GM18508 (cell line): ENCODE measurements at regions not wholly inside any gene's neighbourhood (a gene's known extent, or its start where the extent isn't known, plus 50 kb on each side); places are given as distances from the start of the nearest gene placed in this dataset.

ENCODE experiments used
- ATAC-seq: cut with Tn5 transposase; IDR thresholded peaks from one replicate; pipeline ENCODE4 v1.9.1; 2021; ENCODE audit warnings: moderate number of reproducible peaks; ENCODE audit not compliant: insufficient read depth, unreplicated experiment

- no peak for ATAC-seq
These were observed 113.4 kb upstream of the TCERG1L start for GRCh38 chr10:131424836-131425491.

DNA sequence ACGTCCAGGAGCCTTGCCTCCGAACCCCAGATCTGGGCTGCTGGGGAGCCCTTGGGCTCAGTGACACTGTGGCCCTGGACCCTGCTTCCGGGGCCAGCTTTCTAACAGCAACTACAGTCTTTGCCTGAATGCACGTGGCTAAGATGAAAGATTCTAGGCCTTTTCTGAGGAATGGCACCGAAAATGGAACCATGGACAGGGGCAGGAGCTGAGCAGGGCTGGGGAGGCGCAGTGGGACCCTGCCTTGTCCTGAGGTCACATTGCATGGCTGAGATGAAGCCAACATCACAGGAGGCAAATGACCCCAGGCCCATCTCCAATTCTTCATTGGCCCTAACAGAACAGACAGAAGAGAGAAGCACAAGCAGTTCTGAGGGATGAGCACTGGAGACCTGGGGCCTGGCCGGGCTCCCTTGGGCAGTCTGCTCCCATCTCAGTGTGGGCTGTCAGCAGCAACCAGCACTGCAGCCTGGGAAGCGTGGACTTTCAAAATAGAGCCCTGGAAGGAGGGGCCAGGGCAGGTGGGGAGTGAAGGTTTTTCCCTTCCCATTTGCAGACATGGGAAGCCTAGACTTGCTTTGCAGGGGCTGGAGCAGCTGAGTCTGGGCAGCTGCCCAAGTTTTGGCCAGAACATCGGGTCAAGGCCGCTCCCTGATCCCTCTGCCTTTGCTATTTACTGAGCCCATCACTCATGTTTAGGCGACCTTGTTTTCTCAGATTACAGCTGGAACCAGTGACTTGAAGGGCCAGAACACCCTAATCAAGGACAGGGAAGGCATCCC, 114.4 kb upstream of the TCERG1L start:
- ATAC-seq: no peak

DNA sequence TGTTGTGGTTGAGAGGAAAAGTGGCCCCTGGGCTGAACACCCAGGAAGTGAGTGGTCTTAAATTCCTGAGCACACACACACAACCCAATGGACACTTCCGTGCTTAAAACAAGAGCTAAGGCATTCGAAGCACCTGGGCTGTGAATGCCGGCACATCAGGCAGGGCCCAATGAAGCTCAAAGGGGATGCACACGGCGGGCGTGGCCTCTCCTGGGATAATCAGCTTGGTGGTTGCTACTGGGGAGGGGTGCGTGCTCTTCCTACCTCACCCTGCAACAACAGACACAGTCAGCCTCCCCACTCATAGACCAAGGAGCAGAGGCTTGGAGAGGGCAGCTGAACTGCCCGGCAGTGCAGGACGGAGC, 115.0 kb upstream of the TCERG1L start:
- ATAC-seq: no peak

DNA sequence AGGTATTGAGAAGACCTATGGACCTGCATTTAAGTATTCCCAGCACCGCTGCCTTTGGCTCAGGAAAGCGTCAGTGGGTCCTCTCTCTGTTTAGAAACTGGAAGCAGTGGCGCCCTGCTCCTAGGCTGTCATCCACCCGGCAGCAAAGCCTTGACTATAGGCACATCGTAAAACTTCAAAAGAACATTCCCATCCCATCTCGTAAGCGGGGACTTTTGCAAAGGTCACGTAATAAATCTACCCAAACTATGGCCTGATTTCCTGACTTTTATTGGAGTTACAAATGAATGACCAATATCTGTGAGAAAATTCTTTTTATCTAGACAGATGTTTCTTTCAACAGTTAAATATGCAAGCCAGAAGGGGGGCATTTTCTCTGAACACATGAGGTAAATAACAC, 115.8 kb upstream of the TCERG1L start:
- no peak for ATAC-seq

GRCh38 chr10:131427901-131428300, 116.4 kb upstream of the TCERG1L start:
- no peak for ATAC-seq

DNA sequence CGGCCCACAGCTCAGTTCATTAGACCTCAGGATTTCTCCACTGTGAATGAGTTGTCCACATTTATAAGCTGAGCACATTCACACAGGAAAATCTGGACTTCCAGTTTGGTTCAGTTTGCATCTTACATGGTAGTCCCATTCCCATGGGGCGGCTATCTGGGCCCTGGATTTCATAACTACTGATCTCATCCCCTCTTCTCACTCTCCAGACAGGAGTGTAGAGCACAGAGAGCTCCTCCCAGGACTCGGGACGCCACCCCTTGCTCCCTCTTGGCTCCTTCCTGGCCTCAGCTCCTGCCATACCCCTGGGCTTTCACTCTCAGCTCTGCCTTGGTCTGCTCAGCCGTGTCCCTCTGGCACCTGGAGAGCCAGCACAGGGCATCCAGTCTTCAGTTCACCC, 117.6 kb upstream of the TCERG1L start:
- ATAC-seq: no peak

GRCh38 chr10:131429942-131430341, 118.4 kb upstream of the TCERG1L start:
- no peak for ATAC-seq

DNA sequence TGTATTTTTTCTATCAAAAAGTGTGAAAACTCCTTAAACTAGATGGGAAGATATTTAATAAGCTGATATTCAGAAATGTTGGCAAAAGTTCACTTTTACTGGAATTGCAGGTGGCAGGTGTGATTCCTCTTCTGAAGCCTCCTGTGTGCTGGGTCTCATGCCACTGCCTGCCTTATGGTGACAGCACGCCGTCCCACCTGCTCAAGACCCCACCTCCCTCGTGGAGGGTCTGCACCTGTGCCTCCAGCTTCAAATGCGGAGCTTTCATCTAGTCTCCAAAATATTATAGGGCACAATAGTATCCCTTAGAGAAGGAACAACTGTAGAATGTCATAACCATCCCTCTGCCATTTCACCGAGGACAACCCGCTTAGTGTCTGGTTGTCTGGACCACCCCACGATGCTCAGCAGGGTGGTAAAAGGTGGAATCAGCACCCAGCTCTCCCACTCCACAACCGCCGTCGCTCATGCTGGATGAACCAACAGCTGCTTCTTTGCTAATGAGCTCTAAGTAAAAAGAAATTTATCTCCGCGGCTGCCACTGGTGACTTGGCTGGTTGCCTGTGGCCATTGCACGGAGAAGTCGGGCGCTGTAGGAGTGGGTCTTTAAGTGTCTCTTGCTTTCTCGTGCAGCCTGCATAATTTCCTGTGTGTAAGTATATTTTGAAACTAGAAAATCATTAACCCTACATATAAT, 119.3 kb upstream of the TCERG1L start:
- ATAC-seq: no peak

DNA sequence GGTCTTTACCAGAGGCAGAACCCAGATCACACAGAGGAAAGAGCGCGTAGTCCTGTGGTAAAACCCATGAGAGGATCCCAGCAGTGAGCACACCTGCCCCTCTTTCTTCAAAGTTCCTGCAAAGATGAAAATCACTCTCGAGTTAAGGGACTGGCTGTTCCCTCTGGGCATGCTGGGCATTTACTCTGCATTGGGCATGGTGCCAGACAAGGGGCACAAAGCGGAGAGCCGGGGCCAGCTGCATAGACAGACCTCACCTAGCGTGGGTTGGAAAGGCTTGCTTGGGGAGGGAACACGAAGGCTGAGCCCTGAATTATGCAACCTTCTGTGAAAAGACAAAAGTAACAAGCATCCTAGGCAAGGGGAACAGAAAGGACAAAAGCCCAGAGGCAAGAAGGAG, 120.0 kb upstream of the TCERG1L start:
- ATAC-seq: no peak

GRCh38 chr10:131431978-131432690, 120.6 kb upstream of the TCERG1L start:
- ATAC-seq: no peak

DNA sequence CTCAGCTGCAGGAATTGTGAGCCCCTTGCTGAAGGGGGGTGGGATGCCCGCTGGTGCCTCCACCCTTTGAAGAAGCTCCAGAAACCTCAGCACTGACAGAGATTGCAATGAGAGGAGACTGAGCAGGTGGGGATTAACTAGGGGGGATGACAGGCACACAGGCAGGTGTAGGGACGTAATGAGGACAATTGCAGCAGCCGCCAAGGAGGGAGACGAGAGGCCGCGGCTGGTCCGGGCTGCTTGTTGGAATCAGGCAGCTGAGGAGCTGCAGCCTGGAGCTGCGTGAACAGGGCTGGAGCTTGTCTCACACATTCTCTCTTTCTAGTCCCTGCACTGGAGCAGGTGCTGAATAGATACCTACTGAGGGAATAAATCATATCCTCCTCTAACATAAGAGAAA, 122.0 kb upstream of the TCERG1L start:
- no peak for ATAC-seq

DNA sequence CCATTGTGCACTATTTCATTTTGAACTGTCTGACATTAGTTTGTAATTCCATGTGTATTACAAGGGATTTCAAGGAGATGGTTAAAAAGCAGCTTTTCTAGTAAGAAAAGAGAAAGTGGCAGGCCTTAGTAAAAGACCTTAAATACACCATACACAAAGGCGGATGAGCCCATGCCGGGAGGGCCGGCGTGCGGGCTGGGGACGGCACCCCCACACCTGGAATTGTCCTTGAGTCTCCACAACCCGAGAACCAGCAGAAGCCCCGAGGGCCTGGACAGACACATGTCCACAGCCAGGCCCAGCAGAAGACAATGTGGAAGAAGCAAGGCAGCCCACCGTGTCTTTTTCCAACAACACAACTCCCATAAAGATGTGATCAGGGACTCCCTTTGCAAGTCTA, 123.7 kb upstream of the TCERG1L start:
- no peak for ATAC-seq

DNA sequence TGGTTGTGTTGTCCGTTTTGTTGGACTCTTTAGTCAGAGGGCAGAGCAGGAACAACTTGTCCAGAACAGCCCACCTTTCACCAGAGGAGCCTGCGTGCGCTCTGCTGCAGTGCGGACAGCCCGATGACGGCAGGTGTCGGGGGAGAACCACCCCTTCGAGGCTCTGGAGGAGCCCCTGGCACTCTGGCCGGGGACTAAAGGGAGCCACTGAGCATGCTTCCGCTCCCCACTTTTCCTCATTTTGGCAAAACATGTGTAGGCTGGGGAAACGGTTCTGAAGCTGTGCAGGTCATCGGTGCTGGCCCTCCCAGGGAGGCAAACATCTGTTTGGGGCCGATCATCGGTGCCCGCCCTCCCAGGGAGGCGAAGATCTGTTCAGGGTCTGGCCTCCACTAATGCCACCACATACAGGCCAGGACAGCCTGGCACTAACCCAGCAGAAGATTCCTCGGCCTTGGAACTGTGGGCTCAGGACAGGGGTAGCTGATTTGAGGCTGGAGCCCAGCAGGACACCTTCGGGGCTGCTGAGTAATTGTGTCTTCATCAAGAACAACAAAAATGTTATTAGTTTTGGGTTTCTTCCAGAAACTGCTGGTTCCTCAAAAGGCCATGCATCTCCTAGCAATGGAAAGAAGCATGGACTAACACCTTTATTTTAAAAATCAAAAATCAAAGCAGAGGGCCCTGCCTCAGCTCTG, 124.4 kb upstream of the TCERG1L start:
- ATAC-seq: no peak

GRCh38 chr10:131436458-131436857, 124.9 kb upstream of the TCERG1L start:
- no peak for ATAC-seq

GRCh38 chr10:131437556-131438475, 126.3 kb upstream of the TCERG1L start:
- no peak for ATAC-seq

DNA sequence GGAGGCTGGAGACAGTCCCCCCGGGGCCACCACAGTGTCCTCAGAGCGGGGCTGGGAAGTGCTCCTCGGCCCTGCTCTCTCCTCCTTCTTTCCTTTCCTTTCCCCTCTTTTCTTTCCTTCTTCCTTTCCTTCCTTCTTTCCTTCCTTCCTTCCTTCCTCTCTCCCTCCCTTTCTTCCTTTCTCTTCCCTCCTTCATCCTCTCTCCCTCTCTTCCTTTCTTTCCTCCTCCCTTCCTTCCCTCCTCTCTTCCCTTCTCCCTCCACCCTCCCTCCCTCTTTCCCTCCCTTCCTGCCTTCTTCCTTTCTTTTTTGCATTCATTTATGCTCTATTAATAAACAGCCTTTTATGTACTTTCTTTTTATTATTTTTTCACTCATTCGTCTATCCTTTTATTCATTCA, 127.1 kb upstream of the TCERG1L start:
- ATAC-seq: no peak

DNA sequence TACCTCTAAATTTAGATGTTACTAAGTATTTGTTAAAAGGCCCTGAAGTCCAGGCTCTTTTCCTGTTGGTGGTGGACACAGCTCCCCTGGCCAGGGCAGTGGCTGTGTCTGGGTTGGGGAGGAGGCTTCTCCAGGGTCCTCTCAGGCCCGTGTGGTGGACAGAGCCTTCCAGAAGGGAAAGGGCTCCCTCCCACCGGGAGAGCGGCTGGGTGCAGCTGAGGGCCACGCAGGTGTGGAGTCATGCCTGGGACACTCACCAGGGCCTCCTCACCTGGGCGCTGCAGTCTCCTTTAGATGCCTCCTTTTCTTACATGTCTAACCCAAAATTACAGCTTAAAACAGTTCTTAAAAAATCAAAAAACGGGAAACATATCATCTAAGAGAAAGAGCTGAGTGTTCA, 128.2 kb upstream of the TCERG1L start:
- no peak for ATAC-seq

DNA sequence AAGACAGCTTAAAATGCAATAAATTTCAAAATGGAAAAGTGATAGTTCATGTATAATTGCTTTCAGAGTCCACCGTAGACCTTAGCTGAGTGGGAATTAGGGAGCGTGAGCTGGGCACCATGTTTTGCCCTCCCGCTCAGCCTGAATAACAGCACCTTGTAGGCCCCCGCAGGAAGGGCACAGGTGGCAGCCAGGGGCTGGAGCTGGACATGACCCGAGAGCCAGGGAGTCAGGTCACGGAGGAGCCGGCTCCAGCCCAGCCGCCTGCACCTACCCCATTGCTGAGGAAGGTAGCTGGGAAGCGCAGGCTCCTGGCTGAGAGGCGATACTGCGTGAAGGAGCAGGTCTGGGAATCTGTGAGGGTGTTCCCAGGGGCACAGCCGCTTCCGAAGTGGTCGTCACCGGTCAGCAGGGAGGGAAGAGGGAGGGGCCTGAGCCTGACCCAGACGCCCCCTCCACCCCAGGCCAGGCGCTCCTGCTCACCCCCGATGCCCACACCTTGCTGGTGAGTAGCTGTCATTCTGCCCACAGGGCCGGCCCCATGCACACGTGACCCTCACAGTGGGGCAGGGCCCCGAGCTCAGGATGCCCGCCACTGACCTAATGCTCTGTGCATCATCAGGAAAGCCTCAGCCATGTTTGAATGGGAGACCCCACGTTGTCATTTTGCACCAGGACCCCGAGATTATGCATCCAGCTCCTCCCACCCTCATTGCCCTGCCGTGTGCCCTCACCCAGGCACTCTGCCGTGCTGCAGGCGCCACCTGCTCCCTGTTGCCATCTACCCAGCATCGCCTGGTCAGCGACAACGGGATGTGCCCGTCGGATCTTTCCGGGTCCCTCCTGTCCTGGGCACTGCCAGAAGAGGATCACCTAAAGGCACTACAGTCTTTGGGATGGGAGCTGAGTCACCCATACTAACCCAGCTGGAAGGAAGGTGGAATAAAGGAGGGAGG, 129.2 kb upstream of the TCERG1L start:
- ATAC-seq: no peak
